RPMI8226 (cell line): ENCODE measurements at regions not wholly inside any gene's neighbourhood (a gene's known extent, or its start where the extent isn't known, plus 50 kb on each side); places are given as distances from the start of the nearest gene placed in this dataset.
A peak's percentile ranks its signal among the peaks of the same experiment; 100 is the strongest.
"Not testable (repeated sequence)": the region's sequence is repeated elsewhere in the genome, so short reads cannot be mapped to it uniquely, and the experiment has no call there.

Experiments used
- DNase-seq: peaks from one replicate; pipeline ENCODE4 v3.0.0-alpha.2; 2015

- DNase-seq, result peak; percentile 2
Observed at GRCh38 chr15:32536507-32537172, 56.6 kb upstream of the GOLGA8N start.

GRCh38 chr15:32536057-32536493, 57.2 kb upstream of the GOLGA8N start:
- not testable (repeated sequence) for DNase-seq

- not testable (repeated sequence) for DNase-seq
Observed at GRCh38 chr15:32535150-32535898, 57.9 kb upstream of the GOLGA8N start.

GRCh38 chr15:32522900-32523299, 67.5 kb upstream of the GOLGA8O start:
- not testable (repeated sequence) for DNase-seq

GRCh38 chr15:32522421-32522820, 67.0 kb upstream of the GOLGA8O start:
- not testable (repeated sequence) for DNase-seq

- DNase-seq, result not testable (repeated sequence)
Observed at GRCh38 chr15:32518976-32519375, 63.5 kb upstream of the GOLGA8O start.

GRCh38 chr15:32518013-32518412, 62.6 kb upstream of the GOLGA8O start:
- not testable (repeated sequence) for DNase-seq

- not testable (repeated sequence) for DNase-seq
Observed at GRCh38 chr15:32516954-32517353, 61.5 kb upstream of the GOLGA8O start.

- DNase-seq, result not testable (repeated sequence)
Observed at GRCh38 chr15:32513378-32513777, 57.9 kb upstream of the GOLGA8O start.

- DNase-seq, result not testable (repeated sequence)
Observed at GRCh38 chr15:32510027-32510426, 54.6 kb upstream of the GOLGA8O start.

- not testable (repeated sequence) for DNase-seq
Observed at GRCh38 chr15:32508081-32508480, 52.6 kb upstream of the GOLGA8O start.

GRCh38 chr15:32506787-32507186, 51.4 kb upstream of the GOLGA8O start:
- DNase-seq, result not testable (repeated sequence)

GRCh38 chr15:32505633-32506032, 50.2 kb upstream of the GOLGA8O start:
- DNase-seq, result not testable (repeated sequence)
